H9 (cell line): ENCODE measurements at regions not wholly inside any gene's neighbourhood (a gene's known extent, or its start where the extent isn't known, plus 50 kb on each side); places are given as distances from the start of the nearest gene placed in this dataset.
"Not testable (repeated sequence)": the region's sequence is repeated elsewhere in the genome, so short reads cannot be mapped to it uniquely, and the experiment has no call there.

Experiments used
- DNase-seq: peaks from one replicate; pipeline ENCODE4 v3.0.0-alpha.2; 2017
- H2AFZ ChIP-seq: one replicate; pipeline ENCODE4 v1.6.1; 2013; ENCODE audit warnings: mild to moderate bottlenecking, low read length, control low read depth, moderate library complexity
- H2AK5ac ChIP-seq: 2 replicates; pipeline ENCODE4 v1.6.1; 2013; ENCODE audit warnings: low read length, control low read depth, mixed read lengths; ENCODE audit not compliant: insufficient read length
- H2BK120ac ChIP-seq: one replicate; pipeline ENCODE4 v1.6.1; 2013; ENCODE audit warnings: low read depth, mild to moderate bottlenecking, low read length, control low read depth, inconsistent platforms; ENCODE audit not compliant: poor library complexity, severe bottlenecking
- H2BK12ac ChIP-seq: 2 replicates; pipeline ENCODE4 v1.6.1; 2013; ENCODE audit warnings: low read length, control low read depth, mixed read lengths, low read depth; ENCODE audit not compliant: insufficient read length
- H2BK15ac ChIP-seq: 2 replicates; pipeline ENCODE4 v1.6.1; 2013; ENCODE audit warnings: low read depth, low read length, control low read depth
- H2BK20ac ChIP-seq: one replicate; pipeline ENCODE4 v1.6.1; 2013; ENCODE audit warnings: low read depth, mild to moderate bottlenecking, low read length, control low read depth, inconsistent platforms; ENCODE audit not compliant: poor library complexity, severe bottlenecking
- H2BK5ac ChIP-seq: 2 replicates; pipeline ENCODE4 v1.6.1; 2013; ENCODE audit warnings: low read length, control low read depth, mixed read lengths; ENCODE audit not compliant: insufficient read length
- H3K14ac ChIP-seq: 2 replicates; pipeline ENCODE4 v1.6.1; 2013; ENCODE audit warnings: low read length, control low read depth; ENCODE audit not compliant: insufficient read depth
- H3K18ac ChIP-seq: 2 replicates; pipeline ENCODE4 v1.6.1; 2013; ENCODE audit warnings: low read depth, mild to moderate bottlenecking, mixed read lengths, low read length, control low read depth; ENCODE audit not compliant: insufficient read length
- H3K23ac ChIP-seq: 2 replicates; pipeline ENCODE4 v1.6.1; 2013; ENCODE audit warnings: low read length, control low read depth, mixed read lengths, low read depth; ENCODE audit not compliant: insufficient read length
- H3K23me2 ChIP-seq: 2 replicates; pipeline ENCODE4 v1.6.1; 2013; ENCODE audit warnings: low read depth, mild to moderate bottlenecking, mixed read lengths, low read length, control low read depth; ENCODE audit not compliant: insufficient read length, poor library complexity, severe bottlenecking
- H3K27ac ChIP-seq: 2 replicates; pipeline ENCODE4 v1.5.1; 2013; ENCODE audit warnings: low read length, control low read depth, mixed read lengths, low read depth; ENCODE audit not compliant: insufficient read length
- H3K27me3 ChIP-seq: 2 replicates; pipeline ENCODE4 v1.6.1; 2013; ENCODE audit warnings: low read length, control low read depth, inconsistent platforms; ENCODE audit not compliant: insufficient read depth
- H3K4ac ChIP-seq: 2 replicates; pipeline ENCODE4 v1.6.1; 2013; ENCODE audit warnings: low read depth, mild to moderate bottlenecking, control low read depth, inconsistent platforms, low read length, moderate library complexity
- H3K4me1 ChIP-seq: 2 replicates; pipeline ENCODE4 v1.6.1; 2013; ENCODE audit warnings: low read length, control low read depth, inconsistent platforms; ENCODE audit not compliant: insufficient read depth
- H3K4me2 ChIP-seq: 2 replicates; pipeline ENCODE4 v1.6.1; 2013; ENCODE audit warnings: low read length, control low read depth, mixed read lengths; ENCODE audit not compliant: insufficient read length, insufficient read depth
- H3K56ac ChIP-seq: 2 replicates; pipeline ENCODE4 v1.6.1; 2013; ENCODE audit warnings: low read depth, mild to moderate bottlenecking, mixed read lengths, low read length, control low read depth; ENCODE audit not compliant: insufficient read length
- H3K79me1 ChIP-seq: 2 replicates; pipeline ENCODE4 v1.6.1; 2013; ENCODE audit warnings: low read depth, mild to moderate bottlenecking, moderate library complexity, low read length, control low read depth, inconsistent platforms; ENCODE audit not compliant: insufficient read depth, poor library complexity, severe bottlenecking
- H3K79me2 ChIP-seq: 2 replicates; pipeline ENCODE4 v1.6.1; 2013; ENCODE audit warnings: low read length, control low read depth, inconsistent platforms; ENCODE audit not compliant: insufficient read depth
- H3K9ac ChIP-seq: 2 replicates; pipeline ENCODE4 v1.6.1; 2013; ENCODE audit warnings: low read length, control low read depth, mixed read lengths; ENCODE audit not compliant: insufficient read length; ENCODE audit errors: extremely low read depth
- H3K9me3 ChIP-seq: one replicate; pipeline ENCODE4 v1.6.1; 2013; ENCODE audit warnings: low read depth, low read length, inconsistent platforms; ENCODE audit not compliant: control insufficient read depth
- H3T11ph ChIP-seq: one replicate; pipeline ENCODE4 v1.6.1; 2013; ENCODE audit warnings: mild to moderate bottlenecking, low read length, control low read depth, inconsistent platforms
- H4K20me1 ChIP-seq: one replicate; pipeline ENCODE4 v1.6.1; 2013; ENCODE audit not compliant: control insufficient read depth, insufficient read length, insufficient read depth
- H4K5ac ChIP-seq: 2 replicates; pipeline ENCODE4 v1.6.1; 2013; ENCODE audit warnings: low read depth, mild to moderate bottlenecking, mixed read lengths, low read length, control low read depth; ENCODE audit not compliant: insufficient read length
- H4K8ac ChIP-seq: replicated peaks from 2 replicates; pipeline ENCODE4 v1.6.1; 2013; ENCODE audit warnings: low read length, control low read depth, mixed read lengths, low read depth; ENCODE audit not compliant: insufficient read length
- H4K91ac ChIP-seq: 2 replicates; pipeline ENCODE4 v1.6.1; 2013; ENCODE audit warnings: low read depth, mild to moderate bottlenecking, moderate library complexity, mixed read lengths, low read length, control low read depth; ENCODE audit not compliant: insufficient read length
- H3K27ac Mint-ChIP-seq, 3 experiments: 2 replicates in 2 of 3; 3 replicates in 1 of 3; pipeline ENCODE4 v1.8.0; 2020 to 2021; ENCODE audit warnings: mixed read lengths in 3 of 3, mild to moderate bottlenecking in 1 of 3, moderate library complexity in 1 of 3
- H3K27me3 Mint-ChIP-seq: 2 replicates; pipeline ENCODE4 v1.8.0; 2021; ENCODE audit warnings: low read depth, mild to moderate bottlenecking, moderate library complexity, mixed read lengths
- H3K36me3 Mint-ChIP-seq, 3 experiments: 2 replicates in 2 of 3; 3 replicates in 1 of 3; pipeline ENCODE4 v1.8.0; 2020 to 2021; ENCODE audit warnings: low read depth in 3 of 3, mixed read lengths in 3 of 3; ENCODE audit not compliant: insufficient read depth in 1 of 3
- H3K4me1 Mint-ChIP-seq, 2 experiments: 2 replicates each; pipeline ENCODE4 v1.8.0; 2020; ENCODE audit warnings: mixed read lengths in 2 of 2
- H3K4me3 Mint-ChIP-seq, 2 experiments: 2 replicates in 1 of 2; 3 replicates in 1 of 2; pipeline ENCODE4 v1.8.0; 2020 to 2021; ENCODE audit warnings: mild to moderate bottlenecking in 2 of 2, mixed read lengths in 2 of 2, moderate library complexity in 1 of 2
- H3K9me3 Mint-ChIP-seq, 2 experiments: 2 replicates in 1 of 2; 3 replicates in 1 of 2; pipeline ENCODE4 v1.8.0; 2020; ENCODE audit warnings: mild to moderate bottlenecking in 2 of 2, mixed read lengths in 2 of 2, moderate library complexity in 1 of 2
- CTCF ChIP-seq: fragments of 200-600 bp; sonication (generic); conservative IDR thresholded peaks from 3 replicates; pipeline ENCODE4 v1.8.0; 2021; ENCODE audit warnings: antibody characterized with exemption, mild to moderate bottlenecking
- WGBS: extraction: QIAGEN DNeasy Blood & Tissue Kit; methylation state at CpG from one replicate; pipeline ENCODE4 v1.1.7; 2013; ENCODE audit warnings: missing lambda C conversion rate, low lambda C conversion rate, mixed read lengths; ENCODE audit not compliant: insufficient read length; ENCODE audit errors: extremely low coverage; 5-methylcytosine and 5-hydroxymethylcytosine counted together

GRCh38 chr14:101090976-101091375 is 187.5 kb upstream of the RTL1 start:
- H3K27ac Mint-ChIP-seq: no peak overlapping the region
- no peak overlapping the region for H2BK120ac ChIP-seq
- no peak for TF ChIP-seq CTCF
- H3K4me3 Mint-ChIP-seq: no peak overlapping the region
- no peak overlapping the region for H2BK5ac ChIP-seq
- no CpG with 5 or more reads among the region's 2 CpGs for WGBS
- H3K36me3 Mint-ChIP-seq: no peaks in the 10 kb centered on the region
- no peaks in the 10 kb centered on the region for H3K23me2 ChIP-seq
- no peak overlapping the region for H3K4me2 ChIP-seq
- no peak overlapping the region for H3K9ac ChIP-seq
- no peak overlapping the region for H2AK5ac ChIP-seq
- no peaks in the 10 kb centered on the region for H4K20me1 ChIP-seq
- no peaks in the 10 kb centered on the region; the same call in 1 of the 2 replicates for H3K4me1 ChIP-seq
- H3K56ac ChIP-seq: no peak overlapping the region
- H3K9me3 ChIP-seq: no peaks in the 10 kb centered on the region
- no peaks in the 10 kb centered on the region for H3K9me3 Mint-ChIP-seq
- H3K27me3 Mint-ChIP-seq: no peaks in the 10 kb centered on the region
- H3K23ac ChIP-seq: no peak overlapping the region
- no peaks in the 10 kb centered on the region for H3K27me3 ChIP-seq
- H3K14ac ChIP-seq: no peak overlapping the region
- H2BK20ac ChIP-seq: no peak overlapping the region
- H3K27ac ChIP-seq: no peak overlapping the region
- no peak for DNase-seq
- no peaks in the 10 kb centered on the region for H3K79me2 ChIP-seq
- no peak overlapping the region for H4K91ac ChIP-seq
- no peak overlapping the region for H3T11ph ChIP-seq
- H4K5ac ChIP-seq: no peak overlapping the region
- H2AFZ ChIP-seq: no peak overlapping the region
- H3K4ac ChIP-seq: no peak overlapping the region
- H3K4me1 Mint-ChIP-seq: peaks cover 0 to 9% of the 10 kb centered on the region in 2 experiments
- no peak overlapping the region for H2BK15ac ChIP-seq
- no peak overlapping the region for H2BK12ac ChIP-seq
- no peak overlapping the region for H3K18ac ChIP-seq
- H4K8ac ChIP-seq: no peak overlapping the region
- H3K79me1 ChIP-seq: no peaks in the 10 kb centered on the region

GRCh38 chr14:101094916-101095315 is 191.4 kb upstream of the RTL1 start:
- not testable (repeated sequence) for H3K27me3 Mint-ChIP-seq, H3K56ac ChIP-seq, H3T11ph ChIP-seq, H3K4me3 Mint-ChIP-seq, H3K27ac Mint-ChIP-seq, H2AFZ ChIP-seq, H4K20me1 ChIP-seq, H3K4me2 ChIP-seq, H4K91ac ChIP-seq, H3K9ac ChIP-seq, DNase-seq, H3K27me3 ChIP-seq, H3K18ac ChIP-seq, H3K27ac ChIP-seq, H4K5ac ChIP-seq, H2BK120ac ChIP-seq, H2BK15ac ChIP-seq, H3K4ac ChIP-seq, H3K79me1 ChIP-seq, H2BK5ac ChIP-seq, H3K4me1 ChIP-seq, H3K9me3 ChIP-seq, H2AK5ac ChIP-seq, H3K23me2 ChIP-seq, H3K36me3 Mint-ChIP-seq, H3K9me3 Mint-ChIP-seq, H2BK12ac ChIP-seq, H3K79me2 ChIP-seq, H4K8ac ChIP-seq, H2BK20ac ChIP-seq, H3K23ac ChIP-seq, H3K14ac ChIP-seq
- WGBS: no CpG with 5 or more reads among the region's 6 CpGs
- H3K4me1 Mint-ChIP-seq: peaks cover 18 to 19% of the 10 kb centered on the region in 2 experiments
